GM13977 (cell line): ENCODE measurements at regions not wholly inside any gene's neighbourhood (a gene's known extent, or its start where the extent isn't known, plus 50 kb on each side); places are given as distances from the start of the nearest gene placed in this dataset.
"Not testable (repeated sequence)": the region's sequence is repeated elsewhere in the genome, so short reads cannot be mapped to it uniquely, and the experiment has no call there.

Experiments used
- DNase-seq: peaks from one replicate; pipeline ENCODE4 v3.0.0; 2012; ENCODE audit warnings: low spot score
- in situ Hi-C: fragments of 300-500 bp; cut with MboI; formaldehyde crosslinking; loops from one replicate; pipeline ENCODE4 v1.12.0; 2022; ENCODE audit warnings: low sequenced_read_pairs, low pct_unique_long_range_greater_than_20kb, mixed read lengths, inconsistent platforms; ENCODE audit not compliant: unreplicated experiment
- TF ChIP-seq, protein P1 (sequence below): IDR thresholded peaks from 2 replicates; pipeline ENCODE4 v1.5.1; 2012; ENCODE audit warnings: mild to moderate bottlenecking, control low read depth; ENCODE audit not compliant: insufficient read depth; ENCODE audit errors: extremely low read depth, missing control alignments

DNA sequence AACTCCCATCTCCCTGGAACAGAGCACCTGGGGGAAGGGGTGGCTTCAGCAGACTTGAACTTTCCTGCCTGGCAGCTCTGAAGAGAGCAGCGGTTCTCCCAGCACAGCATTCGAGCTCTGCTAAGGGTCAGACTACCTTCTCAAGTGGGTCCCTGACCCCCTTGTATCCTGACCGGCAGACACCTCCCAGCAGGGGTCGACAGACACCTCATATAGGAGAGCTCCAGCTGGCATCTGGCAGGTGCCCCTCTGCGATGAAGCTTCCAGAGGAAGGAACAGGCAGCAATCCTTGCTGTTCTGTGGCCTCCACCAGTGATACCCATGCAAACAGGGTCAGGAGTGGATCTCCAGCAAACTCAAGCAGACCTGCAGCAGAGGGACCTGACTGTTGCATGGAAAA is 244.1 kb upstream of the RASGEF1B start:
- no peak for DNase-seq
- in situ Hi-C loops: no loop called here
- TF ChIP-seq, protein P1, sequence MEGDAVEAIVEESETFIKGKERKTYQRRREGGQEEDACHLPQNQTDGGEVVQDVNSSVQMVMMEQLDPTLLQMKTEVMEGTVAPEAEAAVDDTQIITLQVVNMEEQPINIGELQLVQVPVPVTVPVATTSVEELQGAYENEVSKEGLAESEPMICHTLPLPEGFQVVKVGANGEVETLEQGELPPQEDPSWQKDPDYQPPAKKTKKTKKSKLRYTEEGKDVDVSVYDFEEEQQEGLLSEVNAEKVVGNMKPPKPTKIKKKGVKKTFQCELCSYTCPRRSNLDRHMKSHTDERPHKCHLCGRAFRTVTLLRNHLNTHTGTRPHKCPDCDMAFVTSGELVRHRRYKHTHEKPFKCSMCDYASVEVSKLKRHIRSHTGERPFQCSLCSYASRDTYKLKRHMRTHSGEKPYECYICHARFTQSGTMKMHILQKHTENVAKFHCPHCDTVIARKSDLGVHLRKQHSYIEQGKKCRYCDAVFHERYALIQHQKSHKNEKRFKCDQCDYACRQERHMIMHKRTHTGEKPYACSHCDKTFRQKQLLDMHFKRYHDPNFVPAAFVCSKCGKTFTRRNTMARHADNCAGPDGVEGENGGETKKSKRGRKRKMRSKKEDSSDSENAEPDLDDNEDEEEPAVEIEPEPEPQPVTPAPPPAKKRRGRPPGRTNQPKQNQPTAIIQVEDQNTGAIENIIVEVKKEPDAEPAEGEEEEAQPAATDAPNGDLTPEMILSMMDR: no peak

DNA sequence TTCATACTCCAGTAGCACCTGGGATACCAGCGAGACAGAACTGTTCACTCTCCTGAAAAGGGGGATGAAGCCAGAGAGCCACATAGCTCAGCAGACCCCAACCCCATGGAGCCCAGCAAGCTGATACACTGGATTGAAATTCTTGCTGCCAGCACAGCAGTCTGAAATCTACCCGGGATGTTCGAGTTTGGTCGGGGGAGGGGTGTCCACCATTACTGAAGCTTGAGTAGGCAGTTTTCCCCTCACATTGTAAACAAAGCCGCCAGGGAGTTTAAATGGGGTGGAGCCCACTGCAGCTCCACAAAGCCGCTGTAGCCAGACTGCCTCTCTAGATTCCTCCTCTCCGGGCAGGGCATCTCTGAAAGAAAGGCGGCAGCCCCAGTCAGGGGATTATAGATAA is 243.7 kb upstream of the RASGEF1B start:
- not testable (repeated sequence) for DNase-seq

DNA sequence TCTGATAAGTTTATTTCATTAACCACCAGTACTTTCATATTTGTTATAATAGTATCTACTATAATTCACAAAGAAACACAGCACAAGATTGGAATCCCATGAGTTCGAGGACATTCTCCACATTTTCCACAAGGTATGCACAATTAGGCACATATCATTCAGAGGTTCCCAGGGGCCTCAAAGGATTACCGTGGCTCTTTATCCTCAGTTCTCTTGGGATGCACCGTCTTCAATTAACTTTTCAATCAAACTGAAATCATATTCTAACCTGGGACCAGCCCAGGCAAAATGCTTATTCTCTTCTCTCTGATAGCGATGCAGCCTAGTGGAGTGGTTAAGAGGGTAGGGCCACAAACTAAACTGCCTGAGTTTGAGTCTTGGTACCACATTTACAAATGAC is 242.6 kb upstream of the RASGEF1B start:
- DNase-seq: no peak
- in situ Hi-C loops: no loop called here
- TF ChIP-seq, protein P1: no peak

More for the DNA sequence above, 243.7 kb upstream of the RASGEF1B start:
- in situ Hi-C loops: not testable (repeated sequence)

DNA sequence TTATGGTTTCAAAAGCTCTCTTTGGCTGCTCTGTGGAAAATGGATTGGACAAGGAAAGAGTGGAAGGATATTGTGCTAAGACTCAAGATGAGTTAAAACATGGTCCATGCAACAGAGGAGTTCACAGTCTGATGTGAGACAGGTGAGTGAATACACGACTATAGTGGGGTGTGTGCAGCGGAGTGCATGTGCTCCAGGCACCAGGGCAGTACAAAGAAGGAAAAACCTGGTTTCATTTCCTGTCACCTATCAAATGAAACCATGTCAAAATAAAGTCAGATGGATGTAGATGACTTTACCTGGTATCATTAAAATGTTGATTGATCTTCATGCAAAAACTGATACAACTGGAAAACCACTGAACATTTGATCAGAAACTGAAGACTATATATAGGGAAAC is 241.0 kb upstream of the RASGEF1B start:
- TF ChIP-seq, protein P1: no peak
- in situ Hi-C loops: no loop called here
- DNase-seq: no peak

DNA sequence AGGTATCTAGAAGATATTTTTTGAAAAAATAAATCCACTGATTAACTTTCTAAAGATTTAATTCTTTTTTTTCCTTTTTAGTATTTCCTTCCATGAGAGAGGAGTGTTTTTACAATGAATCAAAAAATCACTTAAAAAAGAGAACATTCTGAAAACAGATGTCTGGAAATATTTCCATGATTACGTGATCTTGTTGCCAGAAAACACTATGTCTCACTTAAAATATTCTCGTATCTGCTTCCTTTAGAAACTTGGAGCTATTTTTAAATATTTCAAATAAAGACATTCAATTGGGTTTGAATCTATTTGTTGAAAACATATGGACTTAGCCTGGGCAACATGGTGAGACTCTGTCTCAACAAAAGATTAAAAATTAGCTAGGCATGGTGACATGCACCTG is 232.8 kb upstream of the RASGEF1B start:
- TF ChIP-seq, protein P1: no peak
- in situ Hi-C loops: no loop called here
- DNase-seq: no peak

DNA sequence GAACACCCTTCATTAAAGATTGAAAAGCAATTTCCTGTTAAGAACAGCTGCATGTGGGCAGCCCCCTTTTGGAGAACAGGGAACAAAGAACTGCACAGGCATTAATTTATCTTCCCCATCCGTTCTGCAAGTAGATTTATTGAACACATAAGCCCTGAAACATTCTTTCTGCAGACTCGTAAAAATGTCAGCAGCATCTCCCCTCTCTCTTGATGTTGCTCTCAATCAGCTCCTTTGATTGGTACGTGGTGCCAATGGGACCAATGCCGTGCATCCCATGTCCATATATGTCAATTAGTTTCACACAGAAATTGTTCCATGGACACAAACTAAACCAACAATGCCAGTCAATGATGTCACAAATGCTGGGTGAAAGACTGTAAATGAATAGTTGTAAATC is 228.5 kb upstream of the RASGEF1B start:
- TF ChIP-seq, protein P1: no peak
- no peak for DNase-seq
- in situ Hi-C loops: no loop called here

DNA sequence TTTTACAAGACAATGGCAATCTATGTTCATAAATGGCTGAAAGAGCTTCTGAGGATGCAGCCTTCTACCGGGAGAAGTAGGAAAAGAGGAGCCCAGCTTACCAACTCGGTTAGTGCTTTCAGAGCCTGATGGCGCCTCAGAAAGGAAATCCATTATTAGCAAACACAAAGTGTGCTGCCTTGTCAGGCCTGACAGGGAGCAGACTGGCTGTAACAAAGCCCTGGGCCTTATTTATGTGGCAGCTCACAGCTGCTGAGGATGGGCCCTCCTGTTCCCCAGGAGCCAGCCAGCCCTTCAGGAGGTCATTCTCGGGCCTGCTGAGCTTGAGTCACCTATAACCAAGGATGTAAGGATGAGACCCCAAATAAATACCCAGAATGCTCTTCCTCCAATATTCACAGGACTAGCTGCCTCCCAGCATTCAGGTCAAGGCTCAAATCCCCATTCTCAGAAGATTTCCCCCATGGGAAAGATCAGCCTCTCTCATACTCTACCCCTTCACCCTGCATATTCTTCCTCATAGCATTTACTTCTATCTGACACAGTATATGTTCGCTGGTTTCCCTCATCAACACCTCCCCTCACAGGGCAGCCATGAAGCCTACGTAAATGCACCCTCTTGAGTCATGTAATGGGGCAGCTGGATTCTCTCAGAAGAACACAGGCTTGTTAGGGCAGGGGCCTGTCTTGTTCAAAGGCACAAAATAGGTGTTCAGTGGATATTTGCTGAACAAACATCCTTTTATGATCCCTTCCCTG is 227.0 kb upstream of the RASGEF1B start:
- TF ChIP-seq, protein P1: no peak
- DNase-seq: no peak
- in situ Hi-C loops: no loop called here
